LoVo (cell line): ENCODE measurements at regions not wholly inside any gene's neighbourhood (a gene's known extent, or its start where the extent isn't known, plus 50 kb on each side); places are given as distances from the start of the nearest gene placed in this dataset.

Source experiments
- DNase-seq: peaks from one replicate; pipeline ENCODE4 v3.0.0-alpha.2; 2016; ENCODE audit warnings: low spot score

GRCh38 chr15:31830591-31830990 is 199.7 kb upstream of the CHRNA7 start:
- DNase-seq, result no peak

GRCh38 chr15:31831596-31831995 is 198.7 kb upstream of the CHRNA7 start:
- DNase-seq, result no peak

- no peak for DNase-seq
Measured at GRCh38 chr15:31834654-31835053, 195.7 kb upstream of the CHRNA7 start.

GRCh38 chr15:31839388-31839787 is 190.9 kb upstream of the CHRNA7 start:
- no peak for DNase-seq

- DNase-seq, result peak; percentile 71
Measured at GRCh38 chr15:31840849-31841476, 189.4 kb upstream of the CHRNA7 start.

GRCh38 chr15:31842532-31843195 is 187.7 kb upstream of the CHRNA7 start:
- DNase-seq, result no peak

- DNase-seq, result no peak
Measured at GRCh38 chr15:31843426-31844055, 186.8 kb upstream of the CHRNA7 start.

GRCh38 chr15:31845791-31846190 is 184.5 kb upstream of the CHRNA7 start:
- DNase-seq, result no peak

GRCh38 chr15:31847961-31848360 is 182.4 kb upstream of the CHRNA7 start:
- DNase-seq, result no peak

- DNase-seq, result no peak
Measured at GRCh38 chr15:31848621-31849020, 181.7 kb upstream of the CHRNA7 start.

GRCh38 chr15:31852933-31853799 is 177.1 kb upstream of the CHRNA7 start:
- no peak for DNase-seq

GRCh38 chr15:31856581-31856980 is 173.7 kb upstream of the CHRNA7 start:
- DNase-seq, result no peak

- no peak for DNase-seq
Measured at GRCh38 chr15:31857194-31857593, 173.1 kb upstream of the CHRNA7 start.

GRCh38 chr15:31858026-31858425 is 172.3 kb upstream of the CHRNA7 start:
- no peak for DNase-seq

GRCh38 chr15:31866248-31866647 is 164.1 kb upstream of the CHRNA7 start:
- no peak for DNase-seq

- DNase-seq, result peak; percentile 76
Measured at GRCh38 chr15:31867536-31868442, 162.5 kb upstream of the CHRNA7 start.

GRCh38 chr15:31869686-31870307 is 160.5 kb upstream of the CHRNA7 start:
- DNase-seq, result peak; percentile 8

GRCh38 chr15:31870328-31871165 is 159.8 kb upstream of the CHRNA7 start, which contains the start of gene OTUD7A:
Gene OTUD7A, minus strand, starts transcription at chr15:31870673.
- DNase-seq, result peak; percentile 92

- DNase-seq, result no peak
Measured at GRCh38 chr15:31871166-31871886, 159.0 kb upstream of the CHRNA7 start.
